ENCODE measurements at regions not wholly inside any gene's neighbourhood (a gene's known extent, or its start where the extent isn't known, plus 50 kb on each side); places are given as distances from the start of the nearest gene placed in this dataset.

- no peak for TF ChIP-seq EZH2 (IDR thresholded peaks at IDR 0.05; ENCODE audit: borderline replicate concordance, insufficient read depth, low read length, poor library complexity, severe bottlenecking)
- H3K27ac ChIP-seq (ENCODE audit: low read length) = no peak overlapping the region
- no peaks in the 10 kb centered on the region for H3K27me3 ChIP-seq (ENCODE audit: insufficient read depth, low read depth, low read length)
- H4K20me1 ChIP-seq (ENCODE audit: insufficient read depth) = no peaks in the 10 kb centered on the region
- no peaks in the 10 kb centered on the region for H3K9me3 ChIP-seq (ENCODE audit: low read length)
- H3K9ac ChIP-seq (ENCODE audit: low read length) = no peak overlapping the region
- no peaks in the 10 kb centered on the region for H3K36me3 ChIP-seq (ENCODE audit: insufficient read depth, low read length)
- no peak overlapping the region for H2AFZ ChIP-seq (ENCODE audit: low read depth, low read length)
- H3K4me3 ChIP-seq (ENCODE audit: low read length) = no peak overlapping the region
- H3K79me2 ChIP-seq (replicated peaks; ENCODE audit: insufficient read depth, low read length) = no peaks in the 10 kb centered on the region
- no peak overlapping the region for H3K4me2 ChIP-seq (ENCODE audit: low read length)
- H3F3A ChIP-seq (ENCODE audit: insufficient read depth, low read length, poor library complexity, severe bottlenecking) = no peaks in the 10 kb centered on the region
- no peaks in the 10 kb centered on the region for H3K9me2 ChIP-seq (ENCODE audit: insufficient read depth, low read length)
Measured at GRCh38 chr2:180343528-180344345, 336.6 kb upstream of the CWC22 start.

GRCh38 chr2:180337136-180337535 lies 330.0 kb upstream of the CWC22 start:
- Histone ChIP-seq H3K27me3 (ENCODE audit: insufficient read depth, low read depth, low read length) (no peaks in the 10 kb centered on the region), H3K4me3 (ENCODE audit: low read length) (no peak overlapping the region), H3K9me3 (ENCODE audit: low read length) (peaks cover 4% of the 10 kb centered on the region), H3K4me2 (ENCODE audit: low read length) (no peak overlapping the region), H3F3A (ENCODE audit: insufficient read depth, low read length, poor library complexity, severe bottlenecking) (no peaks in the 10 kb centered on the region), H4K20me1 (ENCODE audit: insufficient read depth) (no peaks in the 10 kb centered on the region), H3K9me2 (ENCODE audit: insufficient read depth, low read length) (no peaks in the 10 kb centered on the region), H3K79me2 (replicated peaks; ENCODE audit: insufficient read depth, low read length) (no peaks in the 10 kb centered on the region), H3K9ac (ENCODE audit: low read length) (no peak overlapping the region), H2AFZ (ENCODE audit: low read depth, low read length) (no peak overlapping the region), H3K36me3 (ENCODE audit: insufficient read depth, low read length) (no peaks in the 10 kb centered on the region), H3K27ac (ENCODE audit: low read length) (no peak overlapping the region)
- TF ChIP-seq REST (IDR thresholded peaks at IDR 0.05; ENCODE audit: borderline replicate concordance) (no peak), TAF1 (IDR thresholded peaks at IDR 0.05; ENCODE audit: low read depth) (no peak), POLR2AphosphoS5 (IDR thresholded peaks at IDR 0.05) (no peak), EZH2 (IDR thresholded peaks at IDR 0.05; ENCODE audit: borderline replicate concordance, insufficient read depth, low read length, poor library complexity, severe bottlenecking) (no peak), EP300 (conservative IDR thresholded peaks at IDR 0.05; ENCODE audit: poor library complexity, severe bottlenecking) (no peak)
- TF ChIP-seq, protein P1, sequence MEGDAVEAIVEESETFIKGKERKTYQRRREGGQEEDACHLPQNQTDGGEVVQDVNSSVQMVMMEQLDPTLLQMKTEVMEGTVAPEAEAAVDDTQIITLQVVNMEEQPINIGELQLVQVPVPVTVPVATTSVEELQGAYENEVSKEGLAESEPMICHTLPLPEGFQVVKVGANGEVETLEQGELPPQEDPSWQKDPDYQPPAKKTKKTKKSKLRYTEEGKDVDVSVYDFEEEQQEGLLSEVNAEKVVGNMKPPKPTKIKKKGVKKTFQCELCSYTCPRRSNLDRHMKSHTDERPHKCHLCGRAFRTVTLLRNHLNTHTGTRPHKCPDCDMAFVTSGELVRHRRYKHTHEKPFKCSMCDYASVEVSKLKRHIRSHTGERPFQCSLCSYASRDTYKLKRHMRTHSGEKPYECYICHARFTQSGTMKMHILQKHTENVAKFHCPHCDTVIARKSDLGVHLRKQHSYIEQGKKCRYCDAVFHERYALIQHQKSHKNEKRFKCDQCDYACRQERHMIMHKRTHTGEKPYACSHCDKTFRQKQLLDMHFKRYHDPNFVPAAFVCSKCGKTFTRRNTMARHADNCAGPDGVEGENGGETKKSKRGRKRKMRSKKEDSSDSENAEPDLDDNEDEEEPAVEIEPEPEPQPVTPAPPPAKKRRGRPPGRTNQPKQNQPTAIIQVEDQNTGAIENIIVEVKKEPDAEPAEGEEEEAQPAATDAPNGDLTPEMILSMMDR (IDR thresholded peaks at IDR 0.05; ENCODE audit: poor library complexity, severe bottlenecking) = no peak

- Histone ChIP-seq H3K9me3 (ENCODE audit: low read length) (peaks cover 4% of the 10 kb centered on the region), H4K20me1 (ENCODE audit: insufficient read depth) (no peaks in the 10 kb centered on the region), H3F3A (ENCODE audit: insufficient read depth, low read length, poor library complexity, severe bottlenecking) (no peaks in the 10 kb centered on the region), H3K79me2 (replicated peaks; ENCODE audit: insufficient read depth, low read length) (no peaks in the 10 kb centered on the region), H3K27ac (ENCODE audit: low read length) (no peak overlapping the region), H3K4me3 (ENCODE audit: low read length) (no peak overlapping the region), H3K9me2 (ENCODE audit: insufficient read depth, low read length) (no peaks in the 10 kb centered on the region), H3K36me3 (ENCODE audit: insufficient read depth, low read length) (no peaks in the 10 kb centered on the region), H3K4me2 (ENCODE audit: low read length) (no peak overlapping the region), H2AFZ (ENCODE audit: low read depth, low read length) (no peak overlapping the region), H3K27me3 (ENCODE audit: insufficient read depth, low read depth, low read length) (no peaks in the 10 kb centered on the region), H3K9ac (ENCODE audit: low read length) (no peak overlapping the region)
- TF ChIP-seq, protein P1 (IDR thresholded peaks at IDR 0.05; ENCODE audit: poor library complexity, severe bottlenecking) = no peak
- TF ChIP-seq EP300 (conservative IDR thresholded peaks at IDR 0.05; ENCODE audit: poor library complexity, severe bottlenecking) = no peak
- TF ChIP-seq RAD21 (conservative IDR thresholded peaks at IDR 0.05) = no peak
- TF ChIP-seq EZH2 (IDR thresholded peaks at IDR 0.05; ENCODE audit: borderline replicate concordance, insufficient read depth, low read length, poor library complexity, severe bottlenecking) = no peak
- no peak for TF ChIP-seq SMC3 (conservative IDR thresholded peaks at IDR 0.05; ENCODE audit: poor library complexity)
- TF ChIP-seq TAF1 (IDR thresholded peaks at IDR 0.05; ENCODE audit: low read depth) = no peak
- TF ChIP-seq MXI1 (conservative IDR thresholded peaks at IDR 0.05; ENCODE audit: poor library complexity, severe bottlenecking) = no peak
- TF ChIP-seq REST (IDR thresholded peaks at IDR 0.05; ENCODE audit: borderline replicate concordance) = no peak
- TF ChIP-seq POLR2AphosphoS5 (IDR thresholded peaks at IDR 0.05) = no peak
Measured at GRCh38 chr2:180336550-180336949, 329.5 kb upstream of the CWC22 start.

All from neural cell (in vitro differentiated cells).